Kidney (tissue), 13 donors: ENCODE measurements at regions not wholly inside any gene's neighbourhood (a gene's known extent, or its start where the extent isn't known, plus 50 kb on each side); places are given as distances from the start of the nearest gene placed in this dataset.

Experiments
- DNase-seq, 5 donors: peaks; one replicate each; pipeline ENCODE4 v3.0.0-alpha.2; 2013 to 2020
- FAIRE-seq: peaks from 2 replicates; lab custom pipeline; 2012; peaks lifted over from hg19 to GRCh38; lab: Jason Lieb, UNC
- H3K27ac ChIP-seq, 2 donors: one replicate each; pipeline ENCODE4 v1.7.0; 2013; ENCODE audit warnings: low read depth in 2 of 2, low read length in 2 of 2, inconsistent platforms in 1 of 2
- H3K27me3 ChIP-seq: one replicate; pipeline ENCODE4 v1.7.1; 2013; ENCODE audit warnings: low read length, inconsistent platforms; ENCODE audit not compliant: control insufficient read depth, insufficient read depth
- H3K36me3 ChIP-seq, 3 donors: one replicate each; pipeline versions ENCODE4 v1.7.0 to v1.7.1; 2013; ENCODE audit warnings: low read length in 3 of 3, control low read depth in 1 of 3, inconsistent platforms in 1 of 3; ENCODE audit not compliant: insufficient read depth in 3 of 3, control insufficient read depth in 2 of 3
- H3K4me1 ChIP-seq, 3 donors: one replicate each; pipeline versions ENCODE4 v1.7.0 to v1.7.1; 2013; ENCODE audit warnings: low read length in 3 of 3, inconsistent platforms in 1 of 3, low read depth in 1 of 3; ENCODE audit not compliant: control insufficient read depth in 2 of 3, insufficient read depth in 2 of 3
- H3K4me3 ChIP-seq, 3 donors: one replicate each; pipeline versions ENCODE4 v1.7.0 to v1.8.1; 2013; ENCODE audit warnings: low read length in 3 of 3, control low read depth in 1 of 3, inconsistent platforms in 1 of 3
- H3K9ac ChIP-seq, 3 donors: one replicate each; pipeline versions ENCODE4 v1.7.0 to v1.7.1; 2013; ENCODE audit warnings: low read length in 3 of 3, control low read depth in 1 of 3, inconsistent platforms in 1 of 3
- H3K9me3 ChIP-seq, 3 donors: one replicate each; pipeline versions ENCODE4 v1.7.0 to v1.7.1; 2013; ENCODE audit warnings: low read length in 3 of 3, control low read depth in 1 of 3, inconsistent platforms in 1 of 3; ENCODE audit not compliant: control insufficient read depth in 2 of 3, insufficient read depth in 1 of 3
- CTCF ChIP-seq: IDR thresholded peaks from 3 replicates; pipeline ENCODE4 v1.5.1; 2012; ENCODE audit warnings: mild to moderate bottlenecking, moderate library complexity, borderline replicate concordance; ENCODE audit not compliant: insufficient read depth; ENCODE audit errors: extremely low read depth
- intact Hi-C: fragments of 100-400 bp; cut with DNase I; formaldehyde crosslinking; loops from one replicate; pipeline ENCODE4 v1.11.1; 2022
- donor health status: control.
- donor health status: control.
- donor health status: control.
- donor health status: control.
- donor health status: control.
- donor health status: DM: yes; HTN: yes; CAD: no.
- donor health status: Normal renal cell carcinoma (clear cell type).

- Histone ChIP-seq H3K4me1 (no peaks in the 10 kb centered on the region), H3K9me3 (no peaks in the 10 kb centered on the region), H3K27me3 (no peaks in the 10 kb centered on the region), H3K36me3 (no peaks in the 10 kb centered on the region), H3K4me3 (no peak overlapping the region), H3K9ac (no peak overlapping the region), H3K27ac (no peak overlapping the region)
- intact Hi-C loops: no loop called here
- DNase-seq (no peak), FAIRE-seq (no peak)
- TF ChIP-seq CTCF: no peak
These were observed 142.4 kb downstream of the APIP start for GRCh38 chr11:34773826-34774225.

GRCh38 chr11:34773211-34773610 lies 143.0 kb downstream of the APIP start:
- H3K4me3 ChIP-seq: no peak overlapping the region
- H3K9me3 ChIP-seq: no peaks in the 10 kb centered on the region
- no peak for FAIRE-seq
- H3K27ac ChIP-seq: no peak overlapping the region
- TF ChIP-seq CTCF: no peak
- H3K36me3 ChIP-seq: no peaks in the 10 kb centered on the region
- no peaks in the 10 kb centered on the region for H3K4me1 ChIP-seq
- no peak for DNase-seq
- intact Hi-C loops: no loop called here
- H3K9ac ChIP-seq: no peak overlapping the region
- no peaks in the 10 kb centered on the region for H3K27me3 ChIP-seq

- intact Hi-C loops: no loop called here
- H3K27ac ChIP-seq: no peak overlapping the region
These were observed 146.1 kb downstream of the APIP start for GRCh38 chr11:34770111-34770510.

More at GRCh38 chr11:34770111-34770510, 146.1 kb downstream of the APIP start:
- Histone ChIP-seq H3K36me3 (no peaks in the 10 kb centered on the region), H3K9me3 (no peaks in the 10 kb centered on the region), H3K4me3 (no peak overlapping the region), H3K27me3 (no peaks in the 10 kb centered on the region), H3K9ac (no peak overlapping the region), H3K4me1 (no peaks in the 10 kb centered on the region)
- TF ChIP-seq CTCF: no peak
- FAIRE-seq (no peak), DNase-seq (no peak)
